UCSD-AML1 (cell line): ENCODE measurements at regions not wholly inside any gene's neighbourhood (a gene's known extent, or its start where the extent isn't known, plus 50 kb on each side); places are given as distances from the start of the nearest gene placed in this dataset.

Experiments used
- DNase-seq: peaks from one replicate; lab custom pipeline; 2025; ENCODE audit not compliant: unreplicated experiment; lab: John Stamatoyannopoulos, UW

GRCh38 chr1:177848577-177848976, 121.3 kb downstream of the SEC16B start:
- DNase-seq: no peak

- no peak for DNase-seq
Measured at GRCh38 chr1:177847843-177848242, 122.0 kb downstream of the SEC16B start.

- DNase-seq: no peak
Measured at GRCh38 chr1:177838907-177839485, 130.9 kb downstream of the SEC16B start.

- no peak for DNase-seq
Measured at GRCh38 chr1:177833631-177834030, 136.2 kb downstream of the SEC16B start.

- no peak for DNase-seq
Measured at GRCh38 chr1:177830531-177831135, 139.2 kb downstream of the SEC16B start.

GRCh38 chr1:177825276-177825901, 144.5 kb downstream of the SEC16B start:
- DNase-seq: peak; percentile 31

- DNase-seq: no peak
Measured at GRCh38 chr1:177824508-177824982, 145.3 kb downstream of the SEC16B start.

GRCh38 chr1:177820213-177820612, 149.6 kb downstream of the SEC16B start:
- no peak for DNase-seq

GRCh38 chr1:177817937-177818875, 151.7 kb downstream of the SEC16B start:
- DNase-seq: no peak

- DNase-seq: no peak
Measured at GRCh38 chr1:177812650-177813049, 157.2 kb downstream of the SEC16B start.

- DNase-seq: no peak
Measured at GRCh38 chr1:177812144-177812543, 157.7 kb downstream of the SEC16B start.

- no peak for DNase-seq
Measured at GRCh38 chr1:177811429-177811828, 158.4 kb downstream of the SEC16B start.

- DNase-seq: no peak
Measured at GRCh38 chr1:177809819-177810218, 160.0 kb downstream of the SEC16B start.

GRCh38 chr1:177802304-177802703, 167.6 kb downstream of the SEC16B start:
- no peak for DNase-seq

GRCh38 chr1:177801790-177802189, 168.1 kb downstream of the SEC16B start:
- DNase-seq: no peak

GRCh38 chr1:177800400-177801088, 169.3 kb downstream of the SEC16B start:
- DNase-seq: peak; percentile 33

GRCh38 chr1:177799746-177800145, 170.1 kb downstream of the SEC16B start:
- DNase-seq: no peak

GRCh38 chr1:177798614-177799013, 171.2 kb downstream of the SEC16B start:
- DNase-seq: no peak

GRCh38 chr1:177796561-177796960, 173.3 kb downstream of the SEC16B start:
- no peak for DNase-seq

GRCh38 chr1:177794376-177794991, 175.4 kb downstream of the SEC16B start:
- DNase-seq: no peak
